ENCODE measurements at regions not wholly inside any gene's neighbourhood (a gene's known extent, or its start where the extent isn't known, plus 50 kb on each side); places are given as distances from the start of the nearest gene placed in this dataset.

DNA sequence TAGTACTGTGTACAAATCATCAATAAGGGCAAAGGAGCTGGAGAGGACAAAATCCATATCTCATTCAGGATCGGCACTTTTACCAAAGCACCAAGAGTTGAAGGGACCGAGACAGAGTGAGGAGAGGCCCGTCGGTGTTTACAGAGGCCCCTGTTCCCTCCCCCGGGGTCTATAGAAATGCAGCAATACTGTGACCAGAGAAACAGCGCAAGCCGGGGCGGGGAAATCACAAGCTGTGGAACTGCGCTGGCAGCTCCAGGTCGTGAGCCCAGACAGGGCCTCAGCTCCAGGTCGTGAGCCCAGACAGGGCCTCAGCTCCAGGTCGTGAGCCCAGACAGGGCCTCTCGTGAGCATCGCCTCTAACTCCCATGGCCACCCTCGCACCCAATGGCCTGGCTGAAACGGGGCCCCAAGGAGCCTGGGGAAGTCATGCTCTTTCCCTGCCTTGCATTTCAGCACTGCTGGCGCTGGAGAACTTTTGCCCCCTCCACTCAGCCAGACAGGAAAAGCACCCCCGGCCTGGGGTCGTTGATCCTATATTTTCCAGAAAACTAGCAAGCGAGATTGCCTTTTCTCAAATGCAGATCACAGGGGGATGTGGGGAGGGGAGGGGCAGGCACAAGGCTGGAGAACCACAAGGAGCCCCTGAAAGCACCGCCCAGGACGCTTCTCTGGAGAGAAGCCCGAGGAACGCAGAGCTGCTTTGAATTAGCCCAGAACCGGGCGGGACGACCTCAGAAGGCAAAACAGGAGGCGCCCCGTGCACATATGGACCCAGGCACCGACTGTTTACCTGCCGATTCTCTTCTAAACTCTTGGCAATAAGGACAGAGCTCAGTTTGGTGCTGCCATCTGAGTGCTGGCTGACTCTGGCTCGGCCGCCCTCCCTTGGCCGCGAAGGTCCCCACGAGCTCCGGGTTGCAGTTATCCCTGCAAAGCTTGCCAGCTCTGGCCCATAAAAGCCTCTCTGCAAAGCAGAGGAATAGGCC lies 223.7 kb downstream of the ACKR3 start:
- no peak for DNase-seq (ENCODE audit: low spot score)

DNA sequence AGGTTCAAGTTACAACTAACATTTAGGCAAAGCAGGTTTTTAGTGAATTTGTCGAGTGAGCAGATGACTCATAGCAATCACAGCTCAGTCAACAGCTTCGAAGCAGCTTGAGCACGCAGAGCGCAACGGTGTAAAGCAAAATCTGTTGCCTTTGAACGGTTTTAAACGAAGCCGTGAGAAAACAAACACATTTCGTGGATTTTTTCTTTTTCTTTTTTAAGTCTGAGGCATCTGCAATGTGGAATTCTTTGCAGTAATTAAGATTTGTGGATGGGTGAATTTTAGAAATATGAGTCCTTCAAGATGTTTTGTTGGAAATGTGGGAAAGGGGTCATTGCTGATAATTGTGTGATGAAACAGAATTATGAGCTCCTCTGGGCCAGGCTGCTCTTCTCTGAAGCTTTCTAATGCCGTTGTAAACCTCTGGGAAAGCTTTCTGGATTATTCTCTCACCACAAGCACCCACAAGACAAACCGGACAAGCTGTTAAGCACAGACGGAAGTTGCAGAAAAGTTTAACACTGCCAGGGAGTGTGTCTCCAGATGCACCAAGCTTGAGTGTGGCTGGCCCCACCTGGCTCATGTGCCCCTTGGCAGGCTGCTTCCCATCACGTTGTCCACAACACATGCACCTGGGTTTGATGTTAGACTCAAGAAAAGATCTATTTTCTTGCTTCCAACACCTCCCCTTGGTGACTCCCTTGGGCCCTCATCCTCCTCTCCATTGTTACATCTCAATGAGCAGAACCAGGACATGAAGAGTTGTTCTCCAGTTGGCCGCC lies 224.7 kb downstream of the ACKR3 start:
- no peak for DNase-seq (ENCODE audit: low spot score)

DNA sequence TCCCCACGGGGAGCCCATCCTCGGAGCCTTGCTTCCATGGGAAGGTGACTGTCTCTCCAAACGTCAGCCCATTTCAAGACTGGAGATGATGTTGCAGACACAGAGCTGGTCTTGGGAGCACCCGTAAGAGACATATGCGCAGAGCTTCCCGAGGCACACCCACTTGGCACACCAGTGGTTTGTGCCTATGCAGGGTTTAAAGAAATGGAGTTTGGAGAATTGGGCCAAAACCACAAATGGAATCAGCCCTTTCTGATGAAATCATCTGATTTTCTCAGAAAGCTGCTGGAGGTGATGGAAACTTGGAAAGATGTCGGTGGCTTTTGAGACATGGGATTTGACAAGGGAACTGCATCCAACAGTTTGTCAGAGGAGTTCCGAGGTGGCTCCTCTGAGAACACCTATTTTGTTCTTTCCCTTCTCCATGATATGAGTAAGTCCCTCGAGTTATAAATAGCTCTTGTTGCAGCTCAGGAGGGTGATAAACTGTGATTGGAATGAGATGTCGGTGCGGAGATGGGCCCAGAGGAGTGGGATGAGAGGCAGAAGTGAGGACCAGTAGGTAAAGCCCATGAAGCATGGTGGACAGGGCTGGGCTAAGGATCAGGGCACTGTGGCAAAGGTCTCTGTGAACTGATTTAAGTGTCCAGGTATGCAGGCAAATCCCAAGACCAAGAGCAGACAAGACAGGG lies 225.7 kb downstream of the ACKR3 start:
- DNase-seq (ENCODE audit: low spot score): no peak

DNA sequence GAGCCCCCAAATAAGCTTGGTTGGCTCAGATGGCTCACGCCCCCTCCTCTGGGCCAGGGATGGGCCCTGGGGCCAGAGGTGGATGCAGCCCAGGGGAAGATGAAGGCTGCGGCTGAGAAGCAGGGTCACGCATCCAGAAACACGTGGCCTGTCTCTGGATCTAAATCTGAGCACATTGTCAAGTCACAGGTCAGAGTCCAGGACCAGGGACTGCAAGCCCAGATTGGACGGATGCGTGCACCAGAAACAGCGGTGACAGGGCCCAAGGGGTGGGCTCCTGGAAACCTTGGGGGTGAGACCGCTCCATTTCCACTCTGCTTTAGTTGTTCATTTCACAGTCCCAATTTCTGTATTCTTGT lies 226.2 kb downstream of the ACKR3 start:
- DNase-seq (ENCODE audit: low spot score): no peak

DNA sequence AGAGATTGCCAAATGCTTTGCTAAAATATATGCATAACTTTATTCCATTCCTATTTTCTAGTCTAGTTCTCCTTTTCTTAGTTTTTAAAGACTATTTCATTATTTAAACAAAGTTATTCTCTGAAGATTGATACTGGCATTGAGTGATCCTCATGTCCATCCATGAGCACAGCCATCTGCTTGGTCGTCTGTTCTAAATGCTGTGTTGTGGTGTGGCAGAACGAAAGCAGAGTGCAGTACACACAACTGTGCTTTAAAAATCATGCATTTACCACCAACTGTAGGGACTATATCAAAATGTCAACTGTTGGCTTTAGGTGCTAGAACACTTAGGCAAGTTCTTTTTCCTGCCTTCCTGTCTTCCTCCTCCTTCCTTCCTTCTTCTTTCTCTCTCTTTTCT lies 226.6 kb downstream of the ACKR3 start:
- no peak for DNase-seq (ENCODE audit: low spot score)

DNA sequence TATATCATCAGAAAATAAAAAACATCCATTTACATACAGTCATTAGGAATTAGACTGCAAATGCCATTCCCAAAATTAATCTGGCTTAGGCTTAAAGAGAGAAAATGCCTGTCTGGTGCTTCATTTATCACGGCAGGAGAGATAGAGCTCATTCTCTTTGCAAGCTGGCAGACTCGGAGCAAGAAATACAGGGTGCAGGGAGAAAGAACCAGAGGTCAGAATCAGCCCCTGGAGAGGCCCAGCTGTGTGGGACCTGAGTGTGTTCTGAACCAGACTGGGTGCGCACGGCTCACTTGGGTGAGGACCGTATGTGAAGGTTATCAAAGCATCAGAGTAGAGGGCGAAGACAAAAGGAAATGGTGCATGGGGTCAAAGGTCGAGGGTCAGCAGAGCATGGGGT lies 227.8 kb downstream of the ACKR3 start:
- DNase-seq (ENCODE audit: low spot score): no peak

DNA sequence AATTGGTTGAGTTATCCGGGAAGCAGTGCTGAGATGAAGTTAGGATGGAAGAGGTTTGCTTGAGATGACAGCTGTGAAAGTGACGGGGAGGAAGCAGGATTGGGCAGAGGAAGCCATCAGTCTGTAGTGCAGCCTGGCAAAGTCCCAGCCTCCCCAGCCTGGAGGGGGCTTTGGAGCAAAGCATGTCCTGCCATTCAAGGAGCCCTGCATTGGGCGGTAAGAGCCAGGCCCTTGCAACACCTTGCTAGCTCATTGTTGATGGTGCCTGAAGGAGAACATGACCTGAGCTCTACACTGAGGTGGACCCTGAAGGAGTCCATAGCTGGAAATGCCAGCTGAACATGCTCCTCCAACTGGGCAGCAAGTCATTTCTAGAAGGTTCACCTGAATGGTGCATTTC lies 228.9 kb downstream of the ACKR3 start:
- DNase-seq (ENCODE audit: low spot score): no peak

DNA sequence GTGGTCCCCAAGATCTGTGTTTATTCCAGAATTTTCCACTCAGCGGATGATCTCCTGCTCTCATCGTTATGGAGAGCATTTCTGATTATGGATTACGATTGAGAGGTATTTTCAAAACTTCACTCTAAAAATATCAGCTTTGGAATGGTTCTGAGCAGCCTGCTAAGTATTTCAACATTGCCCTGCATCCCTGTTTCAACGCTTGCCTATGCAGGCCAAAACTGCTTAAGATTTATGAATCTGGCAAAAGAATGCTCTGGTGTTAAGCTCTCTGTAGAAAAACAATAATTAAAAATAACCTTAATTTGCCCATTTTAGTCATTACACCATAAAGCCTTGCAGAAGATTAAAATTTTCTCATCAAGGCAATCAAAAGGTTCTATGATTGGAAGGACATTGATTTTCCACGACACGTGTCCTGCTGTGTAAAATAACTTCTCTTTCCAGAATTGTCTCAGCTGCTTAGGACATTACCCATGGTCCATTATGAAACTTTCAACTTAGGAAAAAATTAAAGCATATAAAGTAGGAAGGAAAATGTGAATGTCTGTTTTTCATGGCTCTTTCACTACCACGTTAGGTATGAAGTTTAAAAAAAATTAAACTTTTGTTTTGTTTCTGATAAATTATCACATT lies 229.9 kb downstream of the ACKR3 start:
- no peak for DNase-seq (ENCODE audit: low spot score)

DNA sequence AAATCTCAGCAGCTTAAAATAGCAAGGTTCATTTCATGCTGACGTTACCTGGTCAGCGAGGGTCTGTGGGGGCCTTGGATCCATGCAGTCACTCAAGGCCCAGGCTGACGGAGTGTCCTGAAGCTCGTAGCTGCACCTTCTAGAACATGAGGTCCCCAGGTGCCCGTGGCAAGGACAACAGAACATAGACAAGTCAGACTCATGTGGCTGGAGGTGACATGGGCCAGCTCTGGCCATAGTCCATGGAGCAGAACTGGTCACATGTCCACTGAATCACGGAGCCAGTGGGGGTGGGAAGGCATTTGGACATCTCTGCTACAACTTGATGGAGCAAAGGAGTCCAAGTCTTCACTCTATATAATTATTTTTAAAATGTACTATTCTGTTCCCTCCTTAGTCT lies 233.2 kb downstream of the ACKR3 start:
- DNase-seq (ENCODE audit: low spot score): no peak

DNA sequence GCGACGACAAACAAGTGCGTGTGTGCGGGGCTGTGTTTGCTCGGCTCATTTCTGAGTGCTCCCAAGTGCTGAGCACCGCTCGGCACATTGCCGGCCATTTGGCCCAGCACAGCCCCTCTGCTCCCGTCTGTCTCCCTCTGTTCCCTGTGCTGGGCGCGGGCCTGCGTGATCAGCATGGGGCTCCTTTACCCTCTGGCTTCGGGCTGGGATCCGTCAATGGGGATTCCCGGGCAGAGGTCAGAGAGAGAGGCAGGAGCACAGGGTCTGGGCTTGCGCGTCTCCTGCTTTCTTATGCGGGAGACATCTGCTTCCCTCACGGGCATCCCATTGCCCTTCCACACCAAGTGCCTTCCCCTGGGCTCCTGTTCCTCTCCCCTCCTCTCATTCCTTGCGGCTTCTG lies 234.0 kb downstream of the ACKR3 start:
- no peak for DNase-seq (ENCODE audit: low spot score)

DNA sequence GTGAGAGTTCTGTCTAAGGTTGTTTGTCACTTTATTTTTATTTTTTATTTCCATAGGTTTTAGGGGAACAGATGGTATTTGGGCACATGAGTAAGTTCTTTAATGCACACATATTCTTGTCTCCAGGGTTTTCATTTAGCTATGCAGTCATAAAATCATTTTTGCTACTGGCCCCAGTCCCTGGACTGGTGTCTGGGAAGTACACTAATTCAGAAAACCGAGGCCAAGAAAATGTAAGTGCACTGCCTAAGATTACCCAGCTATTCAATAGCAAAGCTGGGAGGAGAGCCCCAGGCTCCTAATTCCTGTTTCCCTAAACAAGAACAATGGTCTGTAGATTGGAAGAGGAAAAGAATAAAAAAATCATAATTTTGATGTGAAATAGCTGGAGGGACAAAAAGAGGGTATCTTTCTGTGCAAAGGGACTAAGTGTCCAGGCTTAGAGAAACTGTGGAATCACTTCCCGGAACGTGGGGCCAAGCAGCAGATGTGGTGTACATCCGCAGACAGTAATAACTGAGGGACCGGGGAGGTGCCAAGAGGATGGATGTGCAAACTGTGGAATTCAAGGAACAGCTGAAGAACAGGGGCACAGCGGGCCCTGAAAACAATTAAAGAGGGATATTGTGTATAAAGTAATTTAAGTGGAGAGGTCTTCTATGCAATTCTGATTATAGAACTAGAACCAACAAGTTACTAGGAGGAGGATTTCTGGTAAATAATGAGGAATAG lies 236.3 kb downstream of the ACKR3 start:
- no peak for DNase-seq (ENCODE audit: low spot score)

DNA sequence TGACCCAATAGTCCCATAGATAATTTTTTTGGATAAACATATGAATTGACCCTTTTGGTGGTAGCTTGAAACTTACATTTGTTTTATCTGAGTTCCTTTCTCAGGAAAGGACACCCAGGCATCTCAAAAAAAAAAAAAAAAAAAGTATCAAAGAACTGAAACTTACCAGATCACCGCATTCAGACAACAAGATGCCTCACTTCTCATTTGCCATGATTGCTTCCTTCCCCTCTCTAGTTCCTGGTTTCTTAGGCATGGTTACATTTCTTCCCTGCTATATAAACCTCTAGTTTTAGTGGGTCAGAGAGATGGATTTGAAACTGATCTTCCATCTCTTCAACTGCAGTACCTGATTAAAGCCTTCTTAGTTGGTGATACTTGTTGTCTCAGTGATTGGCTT lies 240.1 kb downstream of the ACKR3 start:
- no peak for DNase-seq (ENCODE audit: low spot score)

DNA sequence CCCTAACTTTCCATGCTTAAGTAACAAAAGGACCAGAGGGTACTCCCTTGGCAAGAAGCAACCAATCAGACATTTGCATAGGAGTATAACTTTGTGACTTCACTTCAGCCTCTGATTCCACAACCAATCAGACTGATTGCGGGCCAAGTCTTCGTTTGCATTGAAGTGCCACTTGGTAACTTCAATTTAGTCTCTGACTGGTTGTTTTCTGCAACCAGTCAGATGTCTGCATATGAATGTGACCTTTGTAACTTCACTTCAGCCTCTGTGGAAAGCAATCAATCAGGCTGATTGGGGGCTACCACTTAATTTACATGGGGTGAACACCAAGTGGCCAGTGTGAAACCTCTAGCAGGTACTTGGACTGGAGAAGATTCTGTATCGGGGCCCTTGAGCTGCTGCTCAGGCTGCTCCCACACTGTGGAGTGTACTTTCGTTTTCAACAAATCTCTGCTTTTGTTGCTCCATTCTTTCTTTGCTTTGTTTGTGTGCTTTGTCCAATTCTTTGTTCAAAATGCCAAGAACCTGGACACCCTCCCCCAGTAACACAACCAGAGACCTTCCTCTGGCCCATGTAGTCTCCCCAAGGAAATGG lies 241.5 kb downstream of the ACKR3 start:
- DNase-seq (ENCODE audit: low spot score): no peak

DNA sequence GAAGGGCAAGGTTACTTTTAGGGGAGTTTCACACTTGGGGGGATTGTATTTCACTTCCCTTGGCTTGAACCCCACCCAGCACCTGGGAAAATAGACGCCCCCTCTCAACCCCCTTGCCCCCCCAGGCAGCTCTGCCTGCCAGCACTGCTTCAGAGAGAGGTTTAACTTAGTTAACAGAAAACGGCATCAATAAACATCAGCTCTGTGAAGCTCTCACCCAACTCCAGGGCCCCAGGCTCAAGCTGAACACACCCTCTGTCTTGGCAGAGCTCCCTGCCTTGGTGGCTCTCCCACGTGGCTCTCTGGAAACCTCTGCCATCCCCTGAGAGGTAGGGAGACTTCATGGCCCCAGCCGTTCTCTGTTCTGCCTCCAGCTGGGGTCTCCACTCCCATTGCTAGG lies 244.1 kb downstream of the ACKR3 start:
- no peak for DNase-seq (ENCODE audit: low spot score)

DNA sequence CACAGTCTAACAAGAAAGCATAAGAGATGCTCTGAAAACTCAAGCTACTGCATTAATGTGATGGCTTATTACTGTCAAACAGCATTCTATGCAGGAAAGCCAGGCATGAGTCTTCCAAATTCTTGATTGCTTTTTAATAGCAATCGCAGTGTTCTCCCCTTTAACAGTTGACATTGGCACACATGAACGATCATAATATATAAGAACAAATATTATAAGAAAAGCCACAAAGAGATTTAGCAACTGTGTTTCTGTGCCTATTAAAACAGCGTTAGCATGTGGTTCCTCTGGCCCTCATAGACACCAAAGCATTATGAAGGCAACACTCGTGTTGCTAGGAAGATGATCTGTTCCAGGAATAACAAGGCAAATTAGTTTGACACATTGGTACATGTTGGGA lies 245.0 kb downstream of the ACKR3 start:
- DNase-seq (ENCODE audit: low spot score): no peak

DNA sequence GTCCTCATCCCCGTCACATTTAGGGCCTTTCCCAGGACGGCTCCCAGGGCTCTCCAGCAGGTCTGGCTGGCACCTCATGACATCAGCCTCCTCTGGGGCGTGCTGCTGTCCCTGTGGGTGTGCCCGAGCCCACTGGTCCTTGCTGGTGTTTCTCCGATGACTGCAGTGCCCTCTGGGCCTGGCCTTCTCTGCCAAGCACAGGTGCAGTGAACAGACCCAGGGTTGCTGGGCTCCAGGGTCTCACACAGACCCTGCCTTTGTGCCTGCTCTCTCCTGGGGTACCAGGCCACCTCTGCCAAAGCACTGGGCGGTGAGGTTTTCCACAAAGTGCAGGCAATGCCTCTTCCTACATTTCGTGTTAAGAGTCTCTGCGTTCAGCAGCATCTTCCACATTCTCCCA lies 246.1 kb downstream of the ACKR3 start:
- no peak for DNase-seq (ENCODE audit: low spot score)

DNA sequence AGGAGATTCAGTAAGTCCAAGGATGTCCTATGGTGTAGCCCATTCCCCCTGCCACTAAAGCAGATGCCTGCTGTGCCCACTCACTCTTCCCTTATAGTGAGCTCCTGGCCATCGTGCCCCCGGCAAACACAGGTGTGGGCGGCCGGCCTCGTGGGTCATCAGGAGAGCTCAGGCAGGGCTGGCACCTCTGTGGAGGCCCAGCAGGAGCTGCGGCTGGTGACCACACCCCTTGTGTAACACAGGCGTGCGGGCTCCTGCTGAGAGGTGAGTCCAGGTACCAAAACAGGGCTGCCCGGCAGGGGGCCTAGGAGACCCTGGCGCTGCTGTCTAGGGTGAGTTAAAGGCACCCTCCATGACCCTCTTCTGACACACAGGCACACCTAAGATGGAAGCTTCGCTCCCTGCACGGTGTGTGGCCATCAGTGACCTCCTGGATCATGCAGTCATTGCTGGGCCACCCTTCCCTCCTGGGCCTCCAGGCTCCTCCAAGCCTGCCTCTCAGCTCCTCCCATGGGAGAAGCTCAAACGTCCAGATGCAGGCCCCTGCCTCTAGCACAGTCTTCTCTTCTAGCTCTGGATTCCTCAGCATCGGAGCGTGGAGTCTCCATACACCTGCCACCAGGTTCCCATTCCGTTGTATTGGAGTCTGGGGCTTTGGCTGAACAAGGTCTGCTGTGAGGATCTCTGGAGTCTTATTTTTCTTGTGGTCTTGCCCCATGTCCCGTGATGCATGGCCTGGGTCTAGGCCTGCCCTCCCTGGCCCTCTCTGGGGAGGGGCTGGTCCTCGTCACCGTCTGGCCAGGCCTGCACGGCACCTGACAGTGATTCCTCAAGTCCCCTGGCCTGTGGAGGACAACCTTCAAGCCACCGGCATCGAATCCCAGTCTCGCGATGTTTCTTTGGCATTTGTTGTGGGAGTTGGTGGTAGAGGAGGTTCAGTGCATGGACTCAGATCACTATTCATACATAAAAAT lies 246.9 kb downstream of the ACKR3 start:
- DNase-seq (ENCODE audit: low spot score): no peak

DNA sequence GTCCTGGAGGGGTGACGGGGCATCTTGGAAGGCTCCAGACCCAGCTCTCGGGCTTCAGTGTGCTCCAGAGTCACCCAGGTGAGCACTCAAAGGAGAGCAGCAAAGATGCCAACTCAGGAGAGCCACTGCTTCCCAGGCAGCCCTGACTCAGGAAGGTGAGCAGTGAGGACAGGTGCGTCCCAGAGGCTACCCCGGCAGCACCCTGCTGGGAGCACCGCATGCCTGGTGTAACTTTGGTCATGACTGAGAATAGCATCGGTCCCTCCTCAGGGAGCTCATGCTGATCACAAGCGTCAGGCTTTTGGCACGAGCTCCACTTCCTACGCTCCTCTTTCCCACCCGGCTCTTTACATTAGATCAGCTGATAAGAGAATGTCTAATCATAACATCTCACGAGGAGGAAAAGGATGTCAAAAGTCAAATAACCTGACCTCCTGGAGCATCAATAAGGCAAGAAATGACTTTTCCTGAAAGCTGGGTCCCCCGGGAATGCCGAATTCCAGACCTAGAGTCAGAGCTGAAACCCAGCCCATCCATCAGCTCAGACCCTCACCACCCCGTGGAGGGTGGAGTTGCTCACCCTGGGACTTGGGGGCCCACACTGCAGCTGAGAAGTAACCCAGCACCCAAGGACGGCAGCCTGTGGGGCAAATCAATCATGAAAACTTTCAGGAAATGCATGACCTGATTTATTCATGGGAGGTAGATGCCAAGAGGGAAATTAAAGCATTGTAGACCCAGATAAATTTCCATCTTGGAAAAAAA lies 248.8 kb downstream of the ACKR3 start:
- no peak for DNase-seq (ENCODE audit: low spot score)

Data from mesenteric fat pad (tissue), 1 donor.